ENCODE measurements at regions not wholly inside any gene's neighbourhood (a gene's known extent, or its start where the extent isn't known, plus 50 kb on each side); places are given as distances from the start of the nearest gene placed in this dataset.
"Not testable (repeated sequence)": the region's sequence is repeated elsewhere in the genome, so short reads cannot be mapped to it uniquely, and the experiment has no call there.

- no peak for DNase-seq (ENCODE audit: low read depth in 2 of 2)
These were observed 701.2 kb upstream of the FBXO33 start for GRCh38 chr14:40133463-40133862.

- DNase-seq (ENCODE audit: low read depth in 2 of 2): no peak
These were observed 696.9 kb upstream of the FBXO33 start for GRCh38 chr14:40129159-40129558.

GRCh38 chr14:40123816-40124215 lies 691.6 kb upstream of the FBXO33 start:
- DNase-seq (ENCODE audit: low read depth in 2 of 2): no peak

- no peak for DNase-seq (ENCODE audit: low read depth in 2 of 2)
These were observed 690.9 kb upstream of the FBXO33 start for GRCh38 chr14:40122968-40123648.

GRCh38 chr14:40119765-40120164 lies 687.5 kb upstream of the FBXO33 start:
- DNase-seq (ENCODE audit: low read depth in 2 of 2): no peak

GRCh38 chr14:40119321-40119720 lies 687.1 kb upstream of the FBXO33 start:
- DNase-seq (ENCODE audit: low read depth in 2 of 2): no peak

- DNase-seq (ENCODE audit: low read depth in 2 of 2): no peak
These were observed 683.4 kb upstream of the FBXO33 start for GRCh38 chr14:40115583-40115982.

- DNase-seq (ENCODE audit: low read depth in 2 of 2): no peak
These were observed 681.4 kb upstream of the FBXO33 start for GRCh38 chr14:40113671-40114070.

- DNase-seq (ENCODE audit: low read depth in 2 of 2): no peak
These were observed 668.4 kb upstream of the FBXO33 start for GRCh38 chr14:40100544-40101196.

GRCh38 chr14:40099316-40099715 lies 667.1 kb upstream of the FBXO33 start:
- no peak for DNase-seq (ENCODE audit: low read depth in 2 of 2)

GRCh38 chr14:40098468-40098867 lies 666.2 kb upstream of the FBXO33 start:
- DNase-seq (ENCODE audit: low read depth in 2 of 2): no peak

- no peak for DNase-seq (ENCODE audit: low read depth in 2 of 2)
These were observed 664.7 kb upstream of the FBXO33 start for GRCh38 chr14:40096968-40097367.

GRCh38 chr14:40093800-40094199 lies 661.6 kb upstream of the FBXO33 start:
- no peak for DNase-seq (ENCODE audit: low read depth in 2 of 2)

- no peak for DNase-seq (ENCODE audit: low read depth in 2 of 2)
These were observed 641.9 kb upstream of the FBXO33 start for GRCh38 chr14:40074169-40074568.

- no peak for DNase-seq (ENCODE audit: low read depth in 2 of 2)
These were observed 639.9 kb upstream of the FBXO33 start for GRCh38 chr14:40072175-40072574.

GRCh38 chr14:40058901-40059897 lies 627.0 kb upstream of the FBXO33 start:
- no peak for DNase-seq (ENCODE audit: low read depth in 2 of 2)

- no peak for DNase-seq (ENCODE audit: low read depth in 2 of 2)
These were observed 621.2 kb upstream of the FBXO33 start for GRCh38 chr14:40053416-40053815.

- no peak for DNase-seq (ENCODE audit: low read depth in 2 of 2)
These were observed 596.8 kb upstream of the FBXO33 start for GRCh38 chr14:40028991-40029390.

GRCh38 chr14:40025101-40025500 lies 592.9 kb upstream of the FBXO33 start:
- no peak for DNase-seq (ENCODE audit: low read depth in 2 of 2)

- no peak for DNase-seq (ENCODE audit: low read depth in 2 of 2)
These were observed 578.7 kb upstream of the FBXO33 start for GRCh38 chr14:40010961-40011360.

GRCh38 chr14:40009771-40010170 lies 577.5 kb upstream of the FBXO33 start:
- no peak for DNase-seq (ENCODE audit: low read depth in 2 of 2)

GRCh38 chr14:40008345-40008744 lies 576.1 kb upstream of the FBXO33 start:
- DNase-seq (ENCODE audit: low read depth in 2 of 2): not testable (repeated sequence)
